Fibroblast of the aortic adventitia (primary cell): ENCODE measurements at regions not wholly inside any gene's neighbourhood (a gene's known extent, or its start where the extent isn't known, plus 50 kb on each side); places are given as distances from the start of the nearest gene placed in this dataset.

Experiments
- DNase-seq: peaks from one replicate; pipeline ENCODE4 v3.0.0-alpha.2; 2010; ENCODE audit warnings: low read depth
- H3K4me3 ChIP-seq: 2 replicates; pipeline ENCODE4 v1.5.1; 2011; ENCODE audit warnings: low read depth, mild to moderate bottlenecking, control low read depth, low read length, moderate library complexity
- TF ChIP-seq, protein P1 (sequence below): IDR thresholded peaks from 2 replicates; pipeline ENCODE4 v1.5.1; 2011; ENCODE audit warnings: mild to moderate bottlenecking, low read length, control low read depth, inconsistent platforms; ENCODE audit not compliant: insufficient read depth

DNA sequence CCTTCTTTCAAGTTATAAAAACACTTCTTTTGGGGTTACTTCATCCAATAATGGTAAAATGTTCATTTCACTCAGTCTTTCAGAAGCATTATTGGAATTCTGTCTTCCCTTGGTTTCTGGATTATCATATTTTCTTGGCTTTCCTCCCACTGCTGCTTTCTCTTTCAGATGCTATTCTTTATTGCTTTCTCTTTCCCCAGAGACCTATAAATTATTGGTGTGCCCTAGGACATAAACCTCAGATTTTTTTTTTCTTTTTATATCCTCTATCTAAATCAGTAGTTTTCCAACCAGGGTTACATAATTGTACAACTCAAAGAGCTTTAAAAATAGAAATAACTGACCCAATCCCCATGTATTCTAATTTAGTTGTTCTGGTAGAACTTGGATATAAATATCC is 1005.5 kb downstream of the ARAP2 start:
- no peak overlapping the region for H3K4me3 ChIP-seq
- no peak for DNase-seq
- TF ChIP-seq, protein P1, sequence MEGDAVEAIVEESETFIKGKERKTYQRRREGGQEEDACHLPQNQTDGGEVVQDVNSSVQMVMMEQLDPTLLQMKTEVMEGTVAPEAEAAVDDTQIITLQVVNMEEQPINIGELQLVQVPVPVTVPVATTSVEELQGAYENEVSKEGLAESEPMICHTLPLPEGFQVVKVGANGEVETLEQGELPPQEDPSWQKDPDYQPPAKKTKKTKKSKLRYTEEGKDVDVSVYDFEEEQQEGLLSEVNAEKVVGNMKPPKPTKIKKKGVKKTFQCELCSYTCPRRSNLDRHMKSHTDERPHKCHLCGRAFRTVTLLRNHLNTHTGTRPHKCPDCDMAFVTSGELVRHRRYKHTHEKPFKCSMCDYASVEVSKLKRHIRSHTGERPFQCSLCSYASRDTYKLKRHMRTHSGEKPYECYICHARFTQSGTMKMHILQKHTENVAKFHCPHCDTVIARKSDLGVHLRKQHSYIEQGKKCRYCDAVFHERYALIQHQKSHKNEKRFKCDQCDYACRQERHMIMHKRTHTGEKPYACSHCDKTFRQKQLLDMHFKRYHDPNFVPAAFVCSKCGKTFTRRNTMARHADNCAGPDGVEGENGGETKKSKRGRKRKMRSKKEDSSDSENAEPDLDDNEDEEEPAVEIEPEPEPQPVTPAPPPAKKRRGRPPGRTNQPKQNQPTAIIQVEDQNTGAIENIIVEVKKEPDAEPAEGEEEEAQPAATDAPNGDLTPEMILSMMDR: no peak

DNA sequence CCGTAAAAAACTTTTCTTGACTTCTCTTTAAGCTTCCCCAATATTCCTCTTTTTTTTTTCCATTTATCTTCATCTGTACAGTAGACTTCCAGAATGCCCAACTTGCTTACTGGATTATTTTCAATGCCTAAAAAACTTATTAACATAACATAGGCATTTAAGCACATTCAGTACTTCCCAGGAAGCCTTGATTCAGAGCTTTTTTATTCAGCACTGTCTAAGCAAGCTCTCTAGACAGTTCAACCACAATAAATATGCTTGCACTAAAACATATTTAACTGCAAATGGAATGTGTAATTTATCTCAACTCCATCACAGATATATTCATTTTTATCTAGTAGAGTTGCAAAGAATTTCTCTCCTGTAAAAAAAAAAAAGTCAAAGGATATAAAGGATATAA is 997.8 kb downstream of the ARAP2 start:
- TF ChIP-seq, protein P1: no peak
- DNase-seq: no peak
- H3K4me3 ChIP-seq: no peak overlapping the region

DNA sequence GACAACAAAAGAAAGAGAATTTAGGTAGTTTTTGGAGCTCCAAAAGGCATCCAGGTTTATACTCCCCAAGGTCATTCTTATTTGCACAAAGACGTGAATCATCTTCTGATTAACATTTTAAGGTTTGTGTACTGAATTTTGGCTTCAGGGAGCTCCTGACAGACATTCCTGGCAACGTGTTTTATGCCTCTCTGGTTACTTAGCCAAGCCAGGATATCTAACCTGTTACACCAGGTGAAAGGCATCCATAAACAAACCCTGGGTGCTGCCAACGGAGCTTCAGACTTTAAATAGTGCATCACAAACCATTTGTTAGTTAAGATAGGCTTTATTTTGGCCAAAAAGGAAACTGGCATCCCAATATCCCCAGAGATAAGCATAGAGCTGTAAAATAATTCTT is 997.3 kb downstream of the ARAP2 start:
- TF ChIP-seq, protein P1: no peak
- no peak for DNase-seq

DNA sequence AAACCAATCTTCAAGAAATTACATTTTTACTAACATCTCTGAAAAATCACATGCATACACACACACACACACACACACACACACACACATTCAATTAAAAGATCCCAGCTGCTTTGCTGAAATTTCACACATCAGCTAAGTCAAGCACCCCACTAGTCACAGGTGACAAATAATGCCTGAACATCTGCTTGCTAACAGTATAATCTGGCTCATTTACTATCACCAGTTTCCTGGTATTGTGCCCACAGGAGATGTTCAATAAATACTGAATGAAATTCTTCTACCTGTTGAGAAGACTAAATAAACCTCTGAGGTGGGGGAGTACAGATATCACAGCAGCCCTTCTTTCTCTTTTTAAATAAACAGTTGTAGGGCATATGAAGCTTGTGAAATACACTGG is 994.0 kb downstream of the ARAP2 start:
- TF ChIP-seq, protein P1: no peak
- H3K4me3 ChIP-seq: no peak overlapping the region
- DNase-seq: no peak

More for the DNA sequence above, 997.3 kb downstream of the ARAP2 start:
- no peak overlapping the region for H3K4me3 ChIP-seq

DNA sequence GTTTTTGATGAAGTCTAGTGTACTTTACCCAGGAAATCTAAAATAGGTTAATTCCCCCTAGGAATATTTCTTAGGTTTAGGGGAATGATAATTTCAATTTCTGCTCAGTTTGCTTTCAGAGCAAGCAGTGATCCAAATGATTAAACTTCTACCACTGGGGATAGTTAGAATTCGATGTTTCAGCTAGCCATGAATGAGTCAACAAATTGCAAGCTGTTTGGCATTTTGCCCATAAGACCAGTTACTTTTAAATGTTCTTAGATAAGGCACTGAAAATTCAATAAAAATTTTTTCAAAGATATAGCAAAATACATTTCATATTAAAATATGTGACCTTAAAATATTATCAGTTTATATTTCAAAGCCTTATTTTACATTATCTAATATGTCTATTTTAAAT is 993.6 kb downstream of the ARAP2 start:
- TF ChIP-seq, protein P1: no peak
- no peak overlapping the region for H3K4me3 ChIP-seq
- no peak for DNase-seq

DNA sequence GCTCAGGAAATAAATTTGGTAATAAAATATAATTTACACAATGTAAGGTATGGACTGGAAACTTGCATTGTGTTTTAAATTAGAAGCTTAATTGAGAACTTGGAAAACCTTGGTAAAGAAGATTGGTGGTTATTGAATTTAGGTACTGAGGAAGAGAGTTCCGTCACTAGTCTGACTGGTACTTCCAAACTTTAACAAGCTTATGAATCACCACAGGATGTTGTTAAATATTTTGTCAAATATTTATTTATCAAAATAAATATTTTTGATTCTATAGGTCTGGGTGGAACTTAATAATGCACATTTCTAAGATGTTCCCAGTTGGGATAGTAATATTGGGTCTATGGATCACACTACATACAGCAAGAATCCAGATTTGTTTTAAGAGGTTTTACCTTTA is 992.2 kb downstream of the ARAP2 start:
- TF ChIP-seq, protein P1: no peak
- H3K4me3 ChIP-seq: no peak overlapping the region

DNA sequence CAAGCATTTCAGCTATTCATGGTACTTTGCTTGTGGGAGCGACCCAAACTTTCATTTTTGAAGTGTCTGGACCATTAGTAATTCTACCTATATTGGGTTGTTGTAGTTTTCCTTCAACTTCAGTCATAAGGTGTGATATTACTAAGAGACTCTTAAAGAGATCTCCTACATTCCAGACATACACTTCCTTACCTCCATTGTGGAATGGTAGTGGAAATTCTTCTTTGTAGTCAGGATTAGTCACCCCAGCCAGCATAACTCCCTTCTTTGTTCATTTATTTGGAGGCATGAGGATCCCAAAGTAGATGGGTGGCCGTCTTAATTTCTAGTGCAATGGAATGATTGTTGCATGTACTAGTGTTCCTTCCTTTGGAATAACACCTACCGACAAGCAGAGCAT is 991.4 kb downstream of the ARAP2 start:
- no peak overlapping the region for H3K4me3 ChIP-seq
- DNase-seq: no peak
- TF ChIP-seq, protein P1: no peak

More for the DNA sequence above, 992.2 kb downstream of the ARAP2 start:
- no peak for DNase-seq
